ENCODE measurements at regions not wholly inside any gene's neighbourhood (a gene's known extent, or its start where the extent isn't known, plus 50 kb on each side); places are given as distances from the start of the nearest gene placed in this dataset.

DNA sequence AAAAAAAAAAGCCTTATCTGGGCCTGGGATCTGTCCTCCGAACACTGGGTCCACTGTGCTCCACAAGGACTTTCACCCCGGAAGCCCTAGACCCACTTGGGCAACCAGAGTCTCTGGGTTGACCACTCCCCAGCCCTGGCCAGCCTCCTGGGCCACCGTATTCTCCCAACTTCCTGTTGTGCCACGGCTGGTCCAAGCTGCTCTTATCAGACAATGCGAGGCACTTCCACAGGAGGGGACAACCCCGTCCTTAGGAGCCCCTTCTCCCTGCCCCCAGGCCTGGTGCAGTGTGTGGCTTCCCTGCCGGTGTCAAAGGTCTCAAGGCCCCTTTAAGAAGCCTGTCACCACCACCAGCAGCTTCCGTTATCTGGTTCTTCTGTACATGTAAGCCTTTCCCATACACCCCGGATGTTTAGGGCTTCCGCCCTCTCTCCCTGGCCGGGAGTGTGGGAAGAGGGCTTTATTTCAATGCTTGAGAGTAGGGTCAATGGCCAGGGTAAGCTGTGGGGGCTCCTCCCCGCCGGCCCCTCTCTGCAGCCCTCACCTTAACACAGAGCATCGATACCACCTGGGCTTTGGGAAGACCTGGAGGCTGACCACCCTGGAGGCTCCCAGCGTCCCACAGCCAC is 313.0 kb downstream of the SEC14L1 start (continued):
- TF ChIP-seq SALL2 (CRISPR knock-in tag; IDR thresholded peaks at IDR 0.05) (peak; percentile 51; the same call in 1 of the 2 replicates), TGIF2 (CRISPR knock-in tag; IDR thresholded peaks at IDR 0.05) (peak; percentile 65), ZNF788 (CRISPR knock-in tag; IDR thresholded peaks at IDR 0.05; ENCODE audit: borderline replicate concordance) (peak; percentile 75), ZNF547 (CRISPR knock-in tag; IDR thresholded peaks at IDR 0.05) (peak; percentile 3; the same call in 1 of the 2 replicates), ZFX (CRISPR knock-in tag; IDR thresholded peaks at IDR 0.05; ENCODE audit: low read depth) (peak; percentile 80), MXD4 (CRISPR knock-in tag; IDR thresholded peaks at IDR 0.05) (0 out of 2 replicates have a peak, but pooled peaks have one; percentile 68), ZNF546 (CRISPR knock-in tag; conservative IDR thresholded peaks at IDR 0.05) (no peak), ZMYM3 (CRISPR knock-in tag; IDR thresholded peaks at IDR 0.05) (peak; percentile 10; the same call in 1 of the 2 replicates), ZNF160 (CRISPR knock-in tag; IDR thresholded peaks at IDR 0.05) (no peak), ZNF343 (CRISPR knock-in tag; IDR thresholded peaks at IDR 0.05) (peak; percentile 83; the same call in 1 of the 2 replicates), ISX (CRISPR knock-in tag; conservative IDR thresholded peaks at IDR 0.05) (no peak), SAFB2 (CRISPR knock-in tag; IDR thresholded peaks at IDR 0.05; ENCODE audit: borderline replicate concordance, low read depth) (peak; percentile 66; the same call in 1 of the 2 replicates), TBX2 (CRISPR knock-in tag; IDR thresholded peaks at IDR 0.05; ENCODE audit: borderline replicate concordance) (peak; percentile 63; the same call in 1 of the 2 replicates), NCOR1 (IDR thresholded peaks at IDR 0.05; ENCODE audit: borderline replicate concordance, low read length) (peak; percentile 93), TCF12 (IDR thresholded peaks at IDR 0.05) (no peak), TCF12 (CRISPR knock-in tag; IDR thresholded peaks at IDR 0.05) (no peak), HOXD1 (CRISPR knock-in tag; IDR thresholded peaks at IDR 0.05) (0 out of 2 replicates have a peak, but pooled peaks have one; percentile 21), CHD4 (IDR thresholded peaks at IDR 0.05; ENCODE audit: borderline replicate concordance, low read length) (no peak; the same call in 1 of the 2 replicates), ZNF563 (CRISPR knock-in tag; IDR thresholded peaks at IDR 0.05) (peak; percentile 15; the same call in 1 of the 2 replicates)
- TF ChIP-seq, protein P1, sequence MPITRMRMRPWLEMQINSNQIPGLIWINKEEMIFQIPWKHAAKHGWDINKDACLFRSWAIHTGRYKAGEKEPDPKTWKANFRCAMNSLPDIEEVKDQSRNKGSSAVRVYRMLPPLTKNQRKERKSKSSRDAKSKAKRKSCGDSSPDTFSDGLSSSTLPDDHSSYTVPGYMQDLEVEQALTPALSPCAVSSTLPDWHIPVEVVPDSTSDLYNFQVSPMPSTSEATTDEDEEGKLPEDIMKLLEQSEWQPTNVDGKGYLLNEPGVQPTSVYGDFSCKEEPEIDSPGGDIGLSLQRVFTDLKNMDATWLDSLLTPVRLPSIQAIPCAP (CRISPR knock-in tag; IDR thresholded peaks at IDR 0.05; ENCODE audit: low read depth), result peak; percentile 27; the same call in 1 of the 2 replicates
- TF ChIP-seq, protein P2, sequence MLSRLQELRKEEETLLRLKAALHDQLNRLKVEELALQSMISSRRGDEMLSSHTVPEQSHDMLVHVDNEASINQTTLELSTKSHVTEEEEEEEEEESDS (CRISPR knock-in tag; IDR thresholded peaks at IDR 0.05; ENCODE audit: borderline replicate concordance), result no peak
- TF ChIP-seq, protein P3, sequence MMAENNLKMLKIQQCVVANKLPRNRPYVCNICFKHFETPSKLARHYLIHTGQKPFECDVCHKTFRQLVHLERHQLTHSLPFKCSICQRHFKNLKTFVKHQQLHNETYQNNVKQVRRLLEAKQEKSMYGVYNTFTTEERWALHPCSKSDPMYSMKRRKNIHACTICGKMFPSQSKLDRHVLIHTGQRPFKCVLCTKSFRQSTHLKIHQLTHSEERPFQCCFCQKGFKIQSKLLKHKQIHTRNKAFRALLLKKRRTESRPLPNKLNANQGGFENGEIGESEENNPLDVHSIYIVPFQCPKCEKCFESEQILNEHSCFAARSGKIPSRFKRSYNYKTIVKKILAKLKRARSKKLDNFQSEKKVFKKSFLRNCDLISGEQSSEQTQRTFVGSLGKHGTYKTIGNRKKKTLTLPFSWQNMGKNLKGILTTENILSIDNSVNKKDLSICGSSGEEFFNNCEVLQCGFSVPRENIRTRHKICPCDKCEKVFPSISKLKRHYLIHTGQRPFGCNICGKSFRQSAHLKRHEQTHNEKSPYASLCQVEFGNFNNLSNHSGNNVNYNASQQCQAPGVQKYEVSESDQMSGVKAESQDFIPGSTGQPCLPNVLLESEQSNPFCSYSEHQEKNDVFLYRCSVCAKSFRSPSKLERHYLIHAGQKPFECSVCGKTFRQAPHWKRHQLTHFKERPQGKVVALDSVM (CRISPR knock-in tag; IDR thresholded peaks at IDR 0.05), result 0 out of 2 replicates have a peak, but pooled peaks have one; percentile 29
- TF ChIP-seq, protein P4, sequence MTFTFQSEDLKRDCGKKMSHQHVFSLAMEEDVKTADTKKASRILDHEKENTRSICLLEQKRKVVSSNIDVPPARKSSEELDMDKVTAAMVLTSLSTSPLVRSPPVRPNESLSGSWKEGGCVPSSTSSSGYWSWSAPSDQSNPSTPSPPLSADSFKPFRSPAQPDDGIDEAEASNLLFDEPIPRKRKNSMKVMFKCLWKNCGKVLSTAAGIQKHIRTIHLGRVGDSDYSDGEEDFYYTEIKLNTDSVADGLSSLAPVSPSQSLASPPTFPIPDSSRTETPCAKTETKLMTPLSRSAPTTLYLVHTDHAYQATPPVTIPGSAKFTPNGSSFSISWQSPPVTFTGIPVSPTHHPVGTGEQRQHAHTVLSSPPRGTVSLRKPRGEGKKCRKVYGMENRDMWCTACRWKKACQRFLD (CRISPR knock-in tag; IDR thresholded peaks at IDR 0.05; ENCODE audit: borderline replicate concordance), result no peak
- TF ChIP-seq, protein P5, sequence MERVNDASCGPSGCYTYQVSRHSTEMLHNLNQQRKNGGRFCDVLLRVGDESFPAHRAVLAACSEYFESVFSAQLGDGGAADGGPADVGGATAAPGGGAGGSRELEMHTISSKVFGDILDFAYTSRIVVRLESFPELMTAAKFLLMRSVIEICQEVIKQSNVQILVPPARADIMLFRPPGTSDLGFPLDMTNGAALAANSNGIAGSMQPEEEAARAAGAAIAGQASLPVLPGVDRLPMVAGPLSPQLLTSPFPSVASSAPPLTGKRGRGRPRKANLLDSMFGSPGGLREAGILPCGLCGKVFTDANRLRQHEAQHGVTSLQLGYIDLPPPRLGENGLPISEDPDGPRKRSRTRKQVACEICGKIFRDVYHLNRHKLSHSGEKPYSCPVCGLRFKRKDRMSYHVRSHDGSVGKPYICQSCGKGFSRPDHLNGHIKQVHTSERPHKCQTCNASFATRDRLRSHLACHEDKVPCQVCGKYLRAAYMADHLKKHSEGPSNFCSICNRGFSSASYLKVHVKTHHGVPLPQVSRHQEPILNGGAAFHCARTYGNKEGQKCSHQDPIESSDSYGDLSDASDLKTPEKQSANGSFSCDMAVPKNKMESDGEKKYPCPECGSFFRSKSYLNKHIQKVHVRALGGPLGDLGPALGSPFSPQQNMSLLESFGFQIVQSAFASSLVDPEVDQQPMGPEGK (CRISPR knock-in tag; IDR thresholded peaks at IDR 0.05), result peak; percentile 87

Measured in HepG2 (cell line).